Neural progenitor cell (in vitro differentiated cells): ENCODE measurements at regions not wholly inside any gene's neighbourhood (a gene's known extent, or its start where the extent isn't known, plus 50 kb on each side); places are given as distances from the start of the nearest gene placed in this dataset.

Source experiments
- CTCF ChIP-seq: fragments of 200-600 bp; sonication (generic); IDR thresholded peaks from 2 replicates; pipeline ENCODE4 v1.5.1; 2017; ENCODE audit warnings: antibody characterized with exemption, mild to moderate bottlenecking
- EZH2 ChIP-seq: fragments of 200-600 bp; sonication (generic); IDR thresholded peaks from 2 replicates; pipeline ENCODE4 v1.6.1; 2017; ENCODE audit warnings: antibody characterized with exemption, mild to moderate bottlenecking, moderate library complexity
- EZH2phosphoT487 ChIP-seq: fragments of 200-600 bp; sonication (generic); IDR thresholded peaks from 2 replicates; pipeline ENCODE4 v1.6.1; 2017; ENCODE audit warnings: antibody characterized with exemption

- TF ChIP-seq CTCF: no peak
- no peak for TF ChIP-seq EZH2
- TF ChIP-seq EZH2phosphoT487: no peak
These were observed 98.7 kb upstream of the KL start for GRCh38 chr13:32917504-32917903.
